B cell (primary cell): ENCODE measurements at regions not wholly inside any gene's neighbourhood (a gene's known extent, or its start where the extent isn't known, plus 50 kb on each side); places are given as distances from the start of the nearest gene placed in this dataset.

Experiments
- ATAC-seq: fragments of 200-7000 bp; cut with Tn5 transposase; one replicate; pipeline ENCODE4 v1.10.0; 2021; ENCODE audit warnings: low read depth, mild to moderate bottlenecking, moderate number of reproducible peaks, moderate library complexity
- CTCF ChIA-PET: fragments of 350-600 bp; sonication (Branson Sonifier 250); formaldehyde crosslinking; loops from one replicate; lab custom pipeline; 2021; ENCODE audit warnings: antibody characterized with exemption, inconsistent platforms; lab: Charles Lee
- POLR2A ChIA-PET: fragments of 350-600 bp; sonication (Branson Sonifier 250); formaldehyde crosslinking; loops from one replicate; lab custom pipeline; 2021; ENCODE audit warnings: antibody characterized with exemption; lab: Charles Lee
- DNase-seq: peaks from one replicate; pipeline ENCODE4 v3.0.0; 2013
- H2AFZ ChIP-seq: 2 replicates; pipeline ENCODE4 v1.6.1; 2012; ENCODE audit warnings: mild to moderate bottlenecking, low read depth, low read length; ENCODE audit not compliant: insufficient read depth, poor library complexity, severe bottlenecking
- H3K27ac ChIP-seq, 2 donors: 1 replicate in 1 of 2; 2 replicates in 1 of 2; pipeline ENCODE4 v1.5.1; 2012 to 2013; ENCODE audit warnings: low read length in 2 of 2, mild to moderate bottlenecking in 2 of 2, moderate library complexity in 1 of 2
- H3K27me3 ChIP-seq, 4 experiments: fragments of 200-600 bp in 1 of 4; sonication (generic) in 1 of 4; replicated peaks in 1 of 4; 1 replicate in 2 of 4; 2 replicates in 2 of 4; pipeline versions ENCODE4 v1.6.1 to v1.7.0; 2013 to 2016; ENCODE audit warnings: low read length in 3 of 4, mild to moderate bottlenecking in 2 of 4, mixed read lengths in 1 of 4, moderate library complexity in 1 of 4; ENCODE audit not compliant: insufficient read depth in 4 of 4, control insufficient read depth in 3 of 4; ENCODE audit errors: control extremely low read depth in 1 of 4
- H3K36me3 ChIP-seq, 2 experiments: replicated peaks in 1 of 2; 1 replicate in 1 of 2; 2 replicates in 1 of 2; pipeline versions ENCODE4 v1.6.1 to v1.7.1; 2013; ENCODE audit warnings: low read length in 1 of 2; ENCODE audit not compliant: insufficient read depth in 2 of 2, control insufficient read depth in 1 of 2; ENCODE audit errors: control extremely low read depth in 1 of 2, extremely low read depth in 1 of 2
- H3K4me1 ChIP-seq, 2 donors: fragments of 200-600 bp in 1 of 2; sonication (generic) in 1 of 2; 1 replicate in 1 of 2; 2 replicates in 1 of 2; pipeline versions ENCODE4 v1.5.1 to v1.6.1; 2013 to 2017; ENCODE audit warnings: low read length in 2 of 2; ENCODE audit not compliant: control insufficient read depth in 2 of 2, insufficient read depth in 2 of 2
- H3K4me2 ChIP-seq: replicated peaks from 2 replicates; pipeline ENCODE3; 2012; ENCODE audit warnings: mild to moderate bottlenecking, low read depth, low read length; ENCODE audit not compliant: poor library complexity, severe bottlenecking
- H3K4me3 ChIP-seq, 5 experiments: fragments of 200-600 bp in 1 of 5; sonication (generic) in 1 of 5; 1 replicate in 3 of 5; 2 replicates in 2 of 5; pipeline versions ENCODE4 v1.5.1 to v1.7.0; 2011 to 2016; ENCODE audit warnings: low read length in 4 of 5, mild to moderate bottlenecking in 4 of 5, low read depth in 2 of 5, control low read depth in 1 of 5, moderate library complexity in 1 of 5; ENCODE audit not compliant: insufficient read depth in 1 of 5; ENCODE audit errors: control extremely low read depth in 1 of 5, extremely low read depth in 1 of 5
- H3K79me2 ChIP-seq: fragments of 200-600 bp; sonication (generic); one replicate; pipeline ENCODE4 v1.6.0; 2016; ENCODE audit warnings: low read length; ENCODE audit not compliant: control insufficient read depth, insufficient read depth
- H3K9ac ChIP-seq: fragments of 200-600 bp; sonication (generic); 2 replicates; pipeline ENCODE4 v1.6.1; 2017; ENCODE audit warnings: mild to moderate bottlenecking, low read length, moderate library complexity
- H3K9me3 ChIP-seq, 3 donors: one replicate each; pipeline versions ENCODE4 v1.6.1 to v1.7.1; 2013; ENCODE audit warnings: low read length in 2 of 3; ENCODE audit not compliant: control insufficient read depth in 2 of 3, insufficient read depth in 1 of 3; ENCODE audit errors: control extremely low read depth in 1 of 3
- H4K20me1 ChIP-seq: 2 replicates; pipeline ENCODE4 v1.6.0; 2012; ENCODE audit warnings: mild to moderate bottlenecking, low read length; ENCODE audit not compliant: insufficient read depth, control insufficient read depth, poor library complexity, severe bottlenecking
- H3K27ac Mint-ChIP-seq: one replicate; pipeline ENCODE4 v1.8.0; 2021; ENCODE audit warnings: mixed read lengths
- H3K27me3 Mint-ChIP-seq: one replicate; pipeline ENCODE4 v1.8.0; 2021; ENCODE audit warnings: mixed read lengths
- H3K4me1 Mint-ChIP-seq: one replicate; pipeline ENCODE4 v1.8.0; 2021; ENCODE audit warnings: mixed read lengths
- H3K4me3 Mint-ChIP-seq: one replicate; pipeline ENCODE4 v1.8.0; 2021; ENCODE audit warnings: mixed read lengths
- H3K9me3 Mint-ChIP-seq: one replicate; pipeline ENCODE4 v1.8.0; 2022; ENCODE audit warnings: mixed read lengths; ENCODE audit not compliant: insufficient read depth
- CTCF ChIP-seq: fragments of 200-600 bp; IDR thresholded peaks from one replicate; pipeline ENCODE4 v1.8.0; 2022; ENCODE audit warnings: antibody characterized with exemption, mild to moderate bottlenecking
- EZH2 ChIP-seq: IDR thresholded peaks from 2 replicates; pipeline ENCODE4 v1.6.1; 2012; ENCODE audit warnings: borderline replicate concordance, low read depth, mild to moderate bottlenecking, moderate library complexity, low read length; ENCODE audit not compliant: insufficient read depth, poor library complexity, severe bottlenecking
- WGBS: methylation state at CpG from one replicate; pipeline ENCODE4 v1.1.5; 2013; ENCODE audit warnings: missing lambda C conversion rate; ENCODE audit not compliant: insufficient coverage; 5-methylcytosine and 5-hydroxymethylcytosine counted together
- intact Hi-C: fragments of 100-400 bp; cut with micrococcal nuclease; formaldehyde crosslinking; loops from one replicate; pipeline ENCODE4 v1.10.0; 2022

- Histone ChIP-seq H2AFZ (no peak overlapping the region), H3K79me2 (no peaks in the 10 kb centered on the region), H3K36me3 (no peaks in the 10 kb centered on the region), H3K4me2 (no peak overlapping the region), H3K9me3 (peaks cover 0 to 6% (median 0%) of the 10 kb centered on the region in 3 donors), H3K27ac (no peak overlapping the region), H3K4me3 (no peak overlapping the region), H3K4me1 (no peaks in the 10 kb centered on the region), H3K27me3 (no peaks in the 10 kb centered on the region), H4K20me1 (no peaks in the 10 kb centered on the region), H3K9ac (no peak overlapping the region)
- intact Hi-C loops, result no loop called here
- H3K4me1 Mint-ChIP-seq, result no peaks in the 10 kb centered on the region
- ChIA-PET CTCF (no interaction called here), POLR2A (no interaction called here)
- TF ChIP-seq CTCF, result no peak
- TF ChIP-seq EZH2, result no peak
- no peak for ATAC-seq
- H3K27ac Mint-ChIP-seq, result no peak overlapping the region
- WGBS, result 80% methylated on average over 1 of the region's 1 CpG
- no peak overlapping the region for H3K4me3 Mint-ChIP-seq
- DNase-seq, result no peak
- H3K27me3 Mint-ChIP-seq, result no peaks in the 10 kb centered on the region
- no peaks in the 10 kb centered on the region for H3K9me3 Mint-ChIP-seq
Observed at GRCh38 chr20:11234181-11234580, 560.4 kb upstream of the JAG1 start.

GRCh38 chr20:11234608-11235007, 560.8 kb upstream of the JAG1 start:
- Mint-ChIP-seq H3K27me3 (no peaks in the 10 kb centered on the region), H3K4me1 (no peaks in the 10 kb centered on the region), H3K4me3 (no peak overlapping the region), H3K27ac (no peak overlapping the region), H3K9me3 (no peaks in the 10 kb centered on the region)
- no peaks in the 10 kb centered on the region for H3K36me3 ChIP-seq
- intact Hi-C loops, result no loop called here
- H2AFZ ChIP-seq, result no peak overlapping the region
- ChIA-PET POLR2A (no interaction called here), CTCF (no interaction called here)
- H3K27me3 ChIP-seq, result no peaks in the 10 kb centered on the region
- no peaks in the 10 kb centered on the region for H4K20me1 ChIP-seq
- no CpG with 5 or more reads among the region's 1 CpG for WGBS
- H3K27ac ChIP-seq, result no peak overlapping the region
- H3K4me3 ChIP-seq, result no peak overlapping the region
- H3K79me2 ChIP-seq, result no peaks in the 10 kb centered on the region
- DNase-seq, result no peak
- TF ChIP-seq CTCF (no peak), EZH2 (no peak)
- no peak overlapping the region for H3K4me2 ChIP-seq
- H3K4me1 ChIP-seq, result no peaks in the 10 kb centered on the region
- no peak overlapping the region for H3K9ac ChIP-seq
- H3K9me3 ChIP-seq, result peaks cover 0 to 6% (median 0%) of the 10 kb centered on the region in 3 donors
- ATAC-seq, result no peak
